Right atrium auricular region (tissue), 2 donors: ENCODE measurements at regions not wholly inside any gene's neighbourhood (a gene's known extent, or its start where the extent isn't known, plus 50 kb on each side); places are given as distances from the start of the nearest gene placed in this dataset.

ENCODE experiments used
- DNase-seq: peaks from one replicate; pipeline ENCODE4 v3.0.0-alpha.2; 2019; ENCODE audit warnings: low spot score
- H3K27ac ChIP-seq, 2 donors: fragments of 200-600 bp; sonication (generic); 1 replicate in 1 of 2; 2 replicates in 1 of 2; pipeline ENCODE4 v1.5.1; 2016 to 2019
- H3K27me3 ChIP-seq, 2 donors: fragments of 200-600 bp; sonication (generic); one replicate each; pipeline versions ENCODE4 v1.5.1 to v1.6.0; 2017 to 2019
- H3K36me3 ChIP-seq: fragments of 200-600 bp; sonication (generic); one replicate; pipeline ENCODE4 v1.5.1; 2016
- H3K4me1 ChIP-seq, 2 donors: fragments of 200-600 bp; sonication (generic); one replicate each; pipeline versions ENCODE4 v1.5.1 to v1.6.0; 2017 to 2019
- H3K4me3 ChIP-seq, 2 donors: fragments of 200-600 bp; sonication (generic); 1 replicate in 1 of 2; 2 replicates in 1 of 2; pipeline ENCODE4 v1.5.1; 2017 to 2019; ENCODE audit warnings: mild to moderate bottlenecking in 1 of 2, moderate library complexity in 1 of 2
- H3K9me3 ChIP-seq, 2 donors: fragments of 200-600 bp; sonication (generic); one replicate each; pipeline ENCODE4 v1.5.1; 2019
- TF ChIP-seq, protein P1 (sequence below), 2 donors: fragments of 200-600 bp; sonication (generic); IDR thresholded peaks; one replicate each; pipeline ENCODE4 v1.5.1; 2019; ENCODE audit warnings: antibody characterized with exemption in 2 of 2

DNA sequence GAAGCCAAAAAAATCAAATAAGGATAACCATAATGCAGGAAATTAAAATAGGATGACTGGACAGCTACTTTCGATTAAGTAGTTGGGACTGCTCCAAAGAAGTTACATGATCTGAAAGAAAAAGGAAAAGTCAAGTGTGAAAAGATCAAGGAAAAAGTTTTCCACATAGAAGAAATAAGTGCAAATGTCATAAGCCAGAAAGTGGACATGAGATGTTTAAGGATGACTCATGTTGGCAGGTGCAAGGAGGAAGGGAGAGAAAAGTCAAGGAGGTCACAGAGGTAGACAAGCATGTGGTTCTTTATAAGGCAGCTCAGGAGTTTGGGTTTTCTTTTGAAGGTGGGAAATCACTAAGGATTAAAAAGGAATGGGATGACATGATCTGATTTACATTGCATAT, 89.8 kb upstream of the GPRIN3 start:
- TF ChIP-seq, protein P1, sequence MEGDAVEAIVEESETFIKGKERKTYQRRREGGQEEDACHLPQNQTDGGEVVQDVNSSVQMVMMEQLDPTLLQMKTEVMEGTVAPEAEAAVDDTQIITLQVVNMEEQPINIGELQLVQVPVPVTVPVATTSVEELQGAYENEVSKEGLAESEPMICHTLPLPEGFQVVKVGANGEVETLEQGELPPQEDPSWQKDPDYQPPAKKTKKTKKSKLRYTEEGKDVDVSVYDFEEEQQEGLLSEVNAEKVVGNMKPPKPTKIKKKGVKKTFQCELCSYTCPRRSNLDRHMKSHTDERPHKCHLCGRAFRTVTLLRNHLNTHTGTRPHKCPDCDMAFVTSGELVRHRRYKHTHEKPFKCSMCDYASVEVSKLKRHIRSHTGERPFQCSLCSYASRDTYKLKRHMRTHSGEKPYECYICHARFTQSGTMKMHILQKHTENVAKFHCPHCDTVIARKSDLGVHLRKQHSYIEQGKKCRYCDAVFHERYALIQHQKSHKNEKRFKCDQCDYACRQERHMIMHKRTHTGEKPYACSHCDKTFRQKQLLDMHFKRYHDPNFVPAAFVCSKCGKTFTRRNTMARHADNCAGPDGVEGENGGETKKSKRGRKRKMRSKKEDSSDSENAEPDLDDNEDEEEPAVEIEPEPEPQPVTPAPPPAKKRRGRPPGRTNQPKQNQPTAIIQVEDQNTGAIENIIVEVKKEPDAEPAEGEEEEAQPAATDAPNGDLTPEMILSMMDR (IDR thresholded peaks at IDR 0.05), result no peak
- Histone ChIP-seq H3K36me3 (no peaks in the 10 kb centered on the region), H3K4me3 (no peak overlapping the region), H3K4me1 (no peaks in the 10 kb centered on the region), H3K27me3 (no peaks in the 10 kb centered on the region), H3K9me3 (no peaks in the 10 kb centered on the region), H3K27ac (no peak overlapping the region)
- DNase-seq, result no peak

DNA sequence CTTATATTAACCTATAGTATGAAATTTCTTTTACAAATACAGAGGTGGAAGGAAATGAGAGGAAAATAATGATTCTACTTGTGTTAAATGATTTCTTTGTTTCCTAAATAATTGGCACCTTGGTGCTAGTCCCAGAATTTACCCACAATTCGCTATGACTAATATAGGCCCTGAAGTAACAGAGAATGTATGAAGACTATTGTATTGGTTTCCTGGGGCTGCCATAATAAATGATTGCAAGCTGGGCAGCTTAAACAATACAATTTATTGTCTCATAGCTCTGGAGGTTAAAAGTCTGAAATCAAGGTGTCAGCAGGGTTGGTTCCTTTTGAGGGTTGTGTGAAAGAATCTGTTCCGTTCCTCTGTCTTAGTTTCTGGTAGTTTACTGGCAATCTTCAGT, 74.8 kb upstream of the GPRIN3 start:
- Histone ChIP-seq H3K4me3 (no peak overlapping the region), H3K4me1 (no peaks in the 10 kb centered on the region), H3K27me3 (no peaks in the 10 kb centered on the region), H3K27ac (no peak overlapping the region), H3K9me3 (peaks cover 4 to 6% of the 10 kb centered on the region in 2 donors), H3K36me3 (no peaks in the 10 kb centered on the region)
- no peak for DNase-seq
- TF ChIP-seq, protein P1 (IDR thresholded peaks at IDR 0.05), result no peak

DNA sequence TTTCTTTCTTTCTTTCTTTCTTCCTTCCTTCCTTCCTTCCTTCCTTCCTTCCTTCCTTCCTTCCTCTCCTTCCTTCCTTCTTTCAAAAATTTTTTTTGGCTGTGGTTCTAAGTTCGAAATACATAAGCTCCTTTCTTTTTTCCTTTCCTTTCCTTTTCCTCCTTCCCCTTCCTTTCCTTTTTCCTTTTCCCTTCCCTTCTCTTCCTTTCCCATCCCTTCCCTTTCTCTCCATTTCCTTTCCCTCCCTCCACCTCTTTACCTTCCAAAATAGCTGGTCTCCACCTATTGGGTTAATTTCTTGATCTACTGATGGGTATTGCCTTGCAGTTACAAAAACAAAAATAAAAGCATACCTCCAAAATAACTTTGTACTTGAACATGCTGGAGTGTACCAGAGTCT, 73.4 kb upstream of the GPRIN3 start:
- Histone ChIP-seq H3K27me3 (no peaks in the 10 kb centered on the region), H3K27ac (no peak overlapping the region), H3K9me3 (peaks cover 4 to 6% of the 10 kb centered on the region in 2 donors), H3K4me3 (no peak overlapping the region), H3K36me3 (no peaks in the 10 kb centered on the region), H3K4me1 (no peaks in the 10 kb centered on the region)
- TF ChIP-seq, protein P1 (IDR thresholded peaks at IDR 0.05), result no peak
- DNase-seq, result no peak

DNA sequence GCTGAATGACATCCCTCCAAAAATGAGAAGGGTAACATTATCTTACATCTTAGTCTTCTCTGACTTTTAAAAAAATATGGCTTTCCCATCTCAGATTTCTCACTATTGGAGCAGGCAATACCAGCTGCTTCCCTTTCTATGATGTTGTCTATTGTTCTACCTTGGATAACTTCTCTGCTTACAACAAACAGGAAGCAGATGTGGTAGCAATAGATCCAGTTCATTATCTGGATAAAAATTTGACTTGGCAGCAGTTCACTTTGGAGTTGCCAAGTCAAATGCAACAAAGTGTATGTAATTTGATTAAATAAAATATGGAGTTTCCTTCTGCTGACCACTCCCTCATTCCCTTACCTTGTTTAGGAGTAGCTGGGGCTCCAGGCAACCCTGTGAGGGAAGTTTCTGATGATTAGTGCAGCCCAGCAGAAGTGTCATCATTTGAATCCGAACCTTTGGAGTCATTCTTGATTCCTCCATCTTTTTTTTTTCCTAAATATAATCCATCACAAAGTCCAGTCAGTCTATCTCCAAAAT, 72.0 kb upstream of the GPRIN3 start:
- TF ChIP-seq, protein P1 (IDR thresholded peaks at IDR 0.05), result no peak
- Histone ChIP-seq H3K9me3 (peaks cover 4 to 6% of the 10 kb centered on the region in 2 donors), H3K4me1 (no peaks in the 10 kb centered on the region), H3K4me3 (no peak overlapping the region), H3K27me3 (no peaks in the 10 kb centered on the region), H3K27ac (no peak overlapping the region), H3K36me3 (no peaks in the 10 kb centered on the region)
- no peak for DNase-seq

DNA sequence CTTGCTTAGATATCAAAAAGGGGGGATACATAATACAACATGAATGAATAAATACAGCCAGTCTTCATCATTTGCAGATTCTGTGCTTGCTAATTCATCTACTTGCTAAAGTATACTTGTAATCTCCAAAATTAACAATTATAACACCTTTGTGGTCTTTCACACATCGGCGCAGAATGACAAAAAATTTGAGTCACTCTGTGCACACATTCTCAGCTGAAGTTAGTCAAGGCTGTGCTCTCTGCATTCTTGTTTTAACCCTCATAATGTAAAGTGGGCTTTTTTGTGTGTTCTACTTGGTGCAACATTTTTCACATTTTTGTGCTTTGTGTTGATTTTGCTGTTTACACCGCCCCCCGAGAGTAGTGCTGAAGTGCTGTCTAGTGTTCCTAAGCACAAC, 65.8 kb upstream of the GPRIN3 start:
- Histone ChIP-seq H3K9me3 (peaks cover 3 to 6% of the 10 kb centered on the region in 2 donors), H3K27ac (no peak overlapping the region), H3K4me3 (no peak overlapping the region), H3K27me3 (no peaks in the 10 kb centered on the region), H3K4me1 (no peaks in the 10 kb centered on the region), H3K36me3 (no peaks in the 10 kb centered on the region)
- no peak for DNase-seq
- TF ChIP-seq, protein P1 (IDR thresholded peaks at IDR 0.05), result no peak

DNA sequence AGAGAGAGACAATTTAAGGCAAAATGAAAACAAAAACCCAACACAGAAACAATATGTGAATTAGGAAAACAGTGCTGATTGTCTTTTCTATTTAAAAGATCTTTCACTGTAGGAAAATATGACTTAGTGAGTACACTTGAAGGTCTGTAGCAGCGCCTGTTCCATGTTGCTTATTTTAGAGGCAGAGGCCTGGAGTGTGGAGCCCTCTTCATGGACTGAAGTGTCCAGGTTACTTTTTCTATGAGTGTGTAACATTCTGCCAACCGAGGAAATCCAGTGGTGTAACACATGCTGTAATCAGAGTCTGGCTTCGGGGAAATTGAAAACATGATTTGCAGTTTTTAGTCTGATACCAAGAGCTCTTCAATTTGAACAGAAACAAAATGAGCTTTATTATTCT, 64.0 kb upstream of the GPRIN3 start:
- H3K9me3 ChIP-seq, result no peaks in the 10 kb centered on the region

More for the DNA sequence above, 64.0 kb upstream of the GPRIN3 start:
- H3K4me3 ChIP-seq, result no peak overlapping the region
- H3K27me3 ChIP-seq, result no peaks in the 10 kb centered on the region
- TF ChIP-seq, protein P1 (IDR thresholded peaks at IDR 0.05), result no peak
- no peak for DNase-seq
- H3K36me3 ChIP-seq, result no peaks in the 10 kb centered on the region
- no peak overlapping the region for H3K27ac ChIP-seq
- H3K4me1 ChIP-seq, result no peaks in the 10 kb centered on the region
